Endodermal cell (in vitro differentiated cells): ENCODE measurements at regions not wholly inside any gene's neighbourhood (a gene's known extent, or its start where the extent isn't known, plus 50 kb on each side); places are given as distances from the start of the nearest gene placed in this dataset.

Experiments
- DNase-seq: peaks from one replicate; pipeline ENCODE4 v3.0.0-alpha.2; 2017
- H3K27ac ChIP-seq: 2 replicates; pipeline ENCODE4 v1.5.1; 2013; ENCODE audit warnings: mild to moderate bottlenecking, low read depth, low read length, moderate library complexity
- H3K27me3 ChIP-seq: 2 replicates; pipeline ENCODE4 v1.6.1; 2013; ENCODE audit warnings: mild to moderate bottlenecking, low read length, moderate library complexity; ENCODE audit not compliant: insufficient read depth, control insufficient read depth, poor library complexity, severe bottlenecking
- H3K36me3 ChIP-seq: 2 replicates; pipeline ENCODE4 v1.7.0; 2013; ENCODE audit warnings: mild to moderate bottlenecking, low read length, moderate library complexity; ENCODE audit not compliant: control insufficient read depth, insufficient read depth
- H3K4me1 ChIP-seq: one replicate; pipeline ENCODE4 v1.7.0; 2013; ENCODE audit warnings: low read length; ENCODE audit not compliant: control insufficient read depth, insufficient read depth
- H3K4me3 ChIP-seq: 2 replicates; pipeline ENCODE4 v1.5.1; 2013; ENCODE audit warnings: mild to moderate bottlenecking, low read length, moderate library complexity
- H3K9ac ChIP-seq: 2 replicates; pipeline ENCODE4 v1.6.1; 2013; ENCODE audit warnings: mild to moderate bottlenecking, low read length, moderate library complexity; ENCODE audit not compliant: poor library complexity, severe bottlenecking; ENCODE audit errors: extremely low read depth
- H3K9me3 ChIP-seq: 2 replicates; pipeline ENCODE4 v1.6.1; 2013; ENCODE audit warnings: mild to moderate bottlenecking, low read length, moderate library complexity; ENCODE audit not compliant: control insufficient read depth
- H3K27ac Mint-ChIP-seq: 2 replicates; pipeline ENCODE4 v1.8.0; 2020; ENCODE audit warnings: mixed read lengths
- H3K27me3 Mint-ChIP-seq: 2 replicates; pipeline ENCODE4 v1.8.0; 2021; ENCODE audit warnings: mild to moderate bottlenecking, mixed read lengths; ENCODE audit not compliant: insufficient read depth
- H3K36me3 Mint-ChIP-seq: 2 replicates; pipeline ENCODE4 v1.8.0; 2020; ENCODE audit warnings: low read depth, mixed read lengths
- H3K4me1 Mint-ChIP-seq: 2 replicates; pipeline ENCODE4 v1.8.0; 2020; ENCODE audit warnings: mixed read lengths
- H3K4me3 Mint-ChIP-seq: 2 replicates; pipeline ENCODE4 v1.8.0; 2020; ENCODE audit warnings: mild to moderate bottlenecking, moderate library complexity, mixed read lengths
- H3K9me3 Mint-ChIP-seq: 2 replicates; pipeline ENCODE4 v1.8.0; 2020; ENCODE audit warnings: mild to moderate bottlenecking, mixed read lengths
- CTCF ChIP-seq: fragments of 200-600 bp; sonication (generic); conservative IDR thresholded peaks from 2 replicates; pipeline ENCODE4 v1.5.0; 2021; ENCODE audit warnings: antibody characterized with exemption, mild to moderate bottlenecking
- WGBS, 2 experiments: methylation state at CpG; one replicate each; pipeline versions ENCODE4 v1.1.5 to v1.1.7; 2013; ENCODE audit warnings: missing lambda C conversion rate in 2 of 2, mixed read lengths in 1 of 2; ENCODE audit not compliant: insufficient coverage in 1 of 2, insufficient read length in 1 of 2; 5-methylcytosine and 5-hydroxymethylcytosine counted together

- no peaks in the 10 kb centered on the region for H3K27me3 ChIP-seq
- H3K27me3 Mint-ChIP-seq: no peaks in the 10 kb centered on the region
- peaks cover 12% of the 10 kb centered on the region for H3K9me3 ChIP-seq
- H3K36me3 ChIP-seq: no peaks in the 10 kb centered on the region
- H3K9ac ChIP-seq: no peak overlapping the region
- DNase-seq: no peak
- H3K27ac Mint-ChIP-seq: no peak overlapping the region
- H3K36me3 Mint-ChIP-seq: no peaks in the 10 kb centered on the region
- H3K4me1 Mint-ChIP-seq: no peaks in the 10 kb centered on the region
- peaks cover 16% of the 10 kb centered on the region for H3K9me3 Mint-ChIP-seq
- 88 to 90% methylated on average over 3 of the region's 3 CpGs for WGBS, 2 experiments
- H3K27ac ChIP-seq: peak overlapping the region; percentile 94
- H3K4me3 Mint-ChIP-seq: no peak overlapping the region
- H3K4me1 ChIP-seq: no peaks in the 10 kb centered on the region
- H3K4me3 ChIP-seq: no peak overlapping the region
- TF ChIP-seq CTCF: no peak
Measured at GRCh38 chr7:26055241-26055640, 96.8 kb upstream of the NFE2L3 start.

- no peak for TF ChIP-seq CTCF
- no peak overlapping the region for H3K4me3 ChIP-seq
- H3K4me1 ChIP-seq: no peaks in the 10 kb centered on the region
- H3K9me3 ChIP-seq: no peaks in the 10 kb centered on the region
- peaks cover 2% of the 10 kb centered on the region for H3K4me1 Mint-ChIP-seq
- H3K4me3 Mint-ChIP-seq: no peak overlapping the region
- 61 to 84% methylated on average over 3 to 6 of the region's 6 CpGs for WGBS, 2 experiments
- no peak overlapping the region for H3K27ac ChIP-seq
- no peaks in the 10 kb centered on the region for H3K27me3 Mint-ChIP-seq
- no peaks in the 10 kb centered on the region for H3K36me3 ChIP-seq
- H3K9me3 Mint-ChIP-seq: no peaks in the 10 kb centered on the region
- H3K36me3 Mint-ChIP-seq: no peaks in the 10 kb centered on the region
- DNase-seq: no peak
- H3K27me3 ChIP-seq: no peaks in the 10 kb centered on the region
- H3K27ac Mint-ChIP-seq: no peak overlapping the region
- no peak overlapping the region for H3K9ac ChIP-seq
Measured at GRCh38 chr7:26060733-26061677, 91.0 kb upstream of the NFE2L3 start.

- peak; percentile 93 for DNase-seq
- peak; percentile 90 for TF ChIP-seq CTCF
Measured at GRCh38 chr7:26061678-26062603, 90.1 kb upstream of the NFE2L3 start.

More at GRCh38 chr7:26061678-26062603, 90.1 kb upstream of the NFE2L3 start:
- no peaks in the 10 kb centered on the region for H3K9me3 Mint-ChIP-seq
- no peak overlapping the region for H3K4me3 ChIP-seq
- H3K9me3 ChIP-seq: no peaks in the 10 kb centered on the region
- H3K4me3 Mint-ChIP-seq: no peak overlapping the region
- no peaks in the 10 kb centered on the region for H3K36me3 Mint-ChIP-seq
- no peak overlapping the region for H3K9ac ChIP-seq
- H3K27ac ChIP-seq: no peak overlapping the region
- H3K4me1 Mint-ChIP-seq: peaks cover 2% of the 10 kb centered on the region
- peaks cover 2% of the 10 kb centered on the region for H3K27me3 Mint-ChIP-seq
- no peaks in the 10 kb centered on the region for H3K4me1 ChIP-seq
- no peaks in the 10 kb centered on the region for H3K27me3 ChIP-seq
- no peak overlapping the region for H3K27ac Mint-ChIP-seq
- H3K36me3 ChIP-seq: no peaks in the 10 kb centered on the region
- 70 to 78% methylated on average over 17 to 20 of the region's 20 CpGs for WGBS, 2 experiments
